ENCODE measurements at regions not wholly inside any gene's neighbourhood (a gene's known extent, or its start where the extent isn't known, plus 50 kb on each side); places are given as distances from the start of the nearest gene placed in this dataset.

DNA sequence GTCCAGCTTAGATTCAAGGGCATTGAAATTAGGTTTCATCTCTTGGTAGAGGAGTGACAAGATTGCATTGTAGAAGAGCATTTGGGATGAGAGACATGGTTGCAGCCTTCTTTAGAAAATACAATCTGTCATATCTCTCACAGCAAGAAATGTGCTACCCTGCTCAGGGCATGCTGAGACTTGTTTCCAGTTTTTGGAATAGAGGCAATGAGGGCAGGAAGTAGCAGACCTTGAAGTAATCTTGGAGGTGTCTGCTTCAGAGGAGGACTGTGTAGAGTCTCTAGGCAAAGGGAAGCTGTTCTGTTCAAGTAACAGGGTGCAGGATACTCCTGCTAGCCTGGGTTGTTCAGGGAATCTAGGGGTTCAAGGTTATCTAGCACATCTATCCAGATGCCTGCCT lies 116.1 kb upstream of the ZNF827 start:
- no peak for TF ChIP-seq POLR2A (IDR thresholded peaks at IDR 0.05)
- TF ChIP-seq, protein P1, sequence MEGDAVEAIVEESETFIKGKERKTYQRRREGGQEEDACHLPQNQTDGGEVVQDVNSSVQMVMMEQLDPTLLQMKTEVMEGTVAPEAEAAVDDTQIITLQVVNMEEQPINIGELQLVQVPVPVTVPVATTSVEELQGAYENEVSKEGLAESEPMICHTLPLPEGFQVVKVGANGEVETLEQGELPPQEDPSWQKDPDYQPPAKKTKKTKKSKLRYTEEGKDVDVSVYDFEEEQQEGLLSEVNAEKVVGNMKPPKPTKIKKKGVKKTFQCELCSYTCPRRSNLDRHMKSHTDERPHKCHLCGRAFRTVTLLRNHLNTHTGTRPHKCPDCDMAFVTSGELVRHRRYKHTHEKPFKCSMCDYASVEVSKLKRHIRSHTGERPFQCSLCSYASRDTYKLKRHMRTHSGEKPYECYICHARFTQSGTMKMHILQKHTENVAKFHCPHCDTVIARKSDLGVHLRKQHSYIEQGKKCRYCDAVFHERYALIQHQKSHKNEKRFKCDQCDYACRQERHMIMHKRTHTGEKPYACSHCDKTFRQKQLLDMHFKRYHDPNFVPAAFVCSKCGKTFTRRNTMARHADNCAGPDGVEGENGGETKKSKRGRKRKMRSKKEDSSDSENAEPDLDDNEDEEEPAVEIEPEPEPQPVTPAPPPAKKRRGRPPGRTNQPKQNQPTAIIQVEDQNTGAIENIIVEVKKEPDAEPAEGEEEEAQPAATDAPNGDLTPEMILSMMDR (IDR thresholded peaks at IDR 0.05), result no peak
